Superior temporal gyrus (tissue), 1 donor: ENCODE measurements at regions not wholly inside any gene's neighbourhood (a gene's known extent, or its start where the extent isn't known, plus 50 kb on each side); places are given as distances from the start of the nearest gene placed in this dataset.
"Not testable (repeated sequence)": the region's sequence is repeated elsewhere in the genome, so short reads cannot be mapped to it uniquely, and the experiment has no call there.

ENCODE experiments used
- DNase-seq: peaks from one replicate; pipeline ENCODE4 v3.0.0-alpha.2; 2016; ENCODE audit errors: extremely low spot score

- no peak for DNase-seq
These were observed 193.5 kb upstream of the EYA4 start for GRCh38 chr6:133047706-133048105.

DNA sequence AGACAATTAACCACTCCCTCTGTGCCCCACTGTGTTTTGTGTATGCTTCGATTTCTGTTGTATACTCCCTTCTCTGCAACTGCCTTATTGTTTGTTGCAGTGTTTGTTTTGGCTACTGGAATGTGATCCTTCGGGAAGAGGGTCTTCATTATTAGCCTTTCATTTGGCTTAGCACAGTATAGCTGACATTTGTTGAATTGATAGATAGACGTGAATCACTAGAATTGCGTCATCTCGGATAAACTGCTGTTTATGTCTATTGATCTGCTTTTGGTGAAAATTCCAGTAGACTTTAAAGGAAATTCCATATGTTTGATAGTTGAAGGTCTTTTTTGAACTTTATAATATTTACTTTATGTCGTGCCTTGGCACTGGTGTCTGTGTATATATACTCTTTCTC, 189.9 kb upstream of the EYA4 start:
- DNase-seq: no peak

- DNase-seq: no peak
These were observed 188.7 kb upstream of the EYA4 start for GRCh38 chr6:133052465-133052864.

DNA sequence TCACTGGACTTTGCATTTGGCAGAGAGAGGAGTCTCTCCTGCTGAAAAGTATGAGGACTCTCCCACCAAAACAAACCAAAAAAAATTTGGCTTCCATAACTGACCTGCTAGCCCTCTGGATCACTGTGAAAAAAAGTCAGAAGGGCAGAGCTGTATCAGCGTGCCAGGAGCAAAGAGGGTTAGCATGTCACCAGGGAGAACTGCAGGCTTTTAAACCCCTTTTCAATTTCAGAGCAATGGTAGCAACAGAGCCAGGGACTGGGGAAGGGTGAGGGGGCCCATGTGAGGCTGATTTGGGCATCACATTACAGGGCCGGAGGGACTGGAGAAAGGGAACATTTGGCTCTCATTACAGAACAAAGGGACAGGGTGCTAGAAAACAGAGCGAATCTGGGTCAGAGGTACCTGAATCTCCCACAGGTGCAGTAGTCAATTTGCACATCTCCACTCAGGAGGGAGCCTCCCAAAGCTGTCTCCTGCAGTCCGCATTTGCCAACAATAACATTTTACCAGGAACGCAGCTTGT, 185.7 kb upstream of the EYA4 start:
- no peak for DNase-seq

DNA sequence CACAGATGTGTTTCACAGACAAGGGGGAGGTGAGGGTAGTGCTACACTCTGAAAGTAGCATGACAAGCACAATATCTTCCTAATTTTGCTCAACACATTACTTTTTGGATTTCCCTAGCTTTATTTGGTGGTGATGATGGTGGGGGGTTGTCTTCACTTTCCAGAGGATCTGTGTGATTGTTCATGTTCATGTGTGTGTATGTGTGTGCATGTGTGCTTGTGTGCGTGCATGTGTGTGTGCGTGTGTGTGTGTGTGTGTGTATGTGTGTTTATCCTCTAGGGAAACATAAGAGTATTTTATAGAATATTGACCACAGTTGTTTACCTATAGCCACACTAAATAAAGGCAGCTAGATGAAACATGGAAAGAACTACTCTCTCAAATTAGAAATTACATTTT, 183.8 kb upstream of the EYA4 start:
- no peak for DNase-seq

DNA sequence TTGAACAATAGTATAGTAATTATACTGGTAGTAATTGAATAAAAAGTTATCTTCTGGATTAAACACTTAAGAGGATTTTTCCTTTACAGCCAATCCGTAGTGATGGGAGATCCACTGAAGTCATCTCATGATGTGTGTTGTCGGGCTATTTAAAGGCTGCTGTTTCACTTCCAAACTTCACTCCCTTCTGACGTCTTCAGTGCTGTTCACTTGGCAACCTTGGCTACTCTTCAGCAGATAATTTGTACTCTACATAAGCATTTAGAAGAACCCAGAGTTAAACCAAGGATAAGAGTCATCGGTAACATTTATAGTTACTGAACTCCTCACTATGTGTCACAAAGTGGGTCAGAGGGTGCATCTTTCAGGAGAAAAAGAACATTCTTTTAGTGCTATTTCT, 179.1 kb upstream of the EYA4 start:
- peak; percentile 18 for DNase-seq

- no peak for DNase-seq
These were observed 178.4 kb upstream of the EYA4 start for GRCh38 chr6:133062696-133063306.

DNA sequence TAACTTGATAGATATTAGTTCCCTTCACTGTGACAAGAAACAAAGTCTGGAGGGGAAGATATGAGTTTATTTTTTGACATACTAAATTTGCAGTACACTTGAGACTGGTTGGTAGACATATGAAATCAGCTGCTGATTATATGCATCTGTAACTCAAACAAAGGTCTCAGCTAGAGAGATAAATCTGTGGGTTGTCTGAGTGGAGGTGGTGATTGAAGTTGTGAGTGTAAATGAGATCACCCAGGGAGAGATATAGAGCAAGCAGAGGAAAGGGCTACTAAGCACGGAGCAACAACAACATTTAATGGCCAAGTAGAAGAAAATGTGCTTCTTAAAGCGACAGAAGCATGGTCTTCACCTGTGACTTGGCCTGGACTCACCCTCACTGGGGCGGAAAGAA, 173.2 kb upstream of the EYA4 start:
- DNase-seq: no peak

DNA sequence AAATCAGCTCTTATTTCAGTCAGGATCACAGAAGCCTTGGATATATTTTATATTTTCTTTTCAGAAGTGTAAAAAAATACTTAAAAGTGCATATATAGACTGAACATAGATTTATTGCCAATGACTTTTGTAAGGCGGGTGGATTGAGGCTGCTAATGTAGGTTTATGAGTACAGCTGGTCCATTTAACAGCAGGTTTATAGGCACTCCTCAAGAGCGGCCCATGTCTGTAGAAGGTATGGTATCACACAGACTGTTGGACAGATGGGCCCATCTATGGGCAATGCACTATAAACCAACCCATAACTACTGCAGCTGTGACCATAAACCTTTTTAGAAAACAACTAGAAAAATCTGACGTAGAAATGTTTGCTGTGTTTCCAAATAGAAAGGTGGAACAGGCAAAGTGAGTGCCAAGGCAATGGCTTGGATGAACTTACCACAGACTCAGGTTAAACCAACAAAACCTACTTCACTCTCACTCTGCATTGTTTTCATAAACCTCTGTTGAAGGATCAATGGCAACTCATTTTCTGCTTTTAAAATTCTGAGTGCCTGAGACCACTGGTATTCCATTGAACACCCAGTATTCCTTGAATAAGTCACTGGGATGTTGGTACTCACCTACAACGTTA, 170.6 kb upstream of the EYA4 start:
- no peak for DNase-seq

DNA sequence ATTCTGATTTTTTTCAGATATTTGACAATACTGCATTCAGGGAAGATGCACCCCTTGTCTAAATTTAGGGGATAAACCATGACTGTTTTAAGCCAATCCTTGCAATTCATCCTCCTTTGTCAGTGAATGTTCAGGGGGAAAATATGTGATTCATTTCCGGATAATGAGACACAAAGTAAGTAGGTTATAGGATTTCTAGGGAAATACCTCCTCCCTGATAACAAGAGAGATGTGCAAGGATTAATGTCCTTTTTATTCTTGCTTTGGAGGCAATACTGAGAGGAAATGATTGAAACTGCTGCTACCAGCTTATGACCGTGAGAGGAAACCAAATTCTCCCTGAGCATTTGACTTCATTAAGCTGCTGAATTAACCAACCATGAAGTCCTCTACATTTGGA, 161.3 kb upstream of the EYA4 start:
- DNase-seq: no peak

- no peak for DNase-seq
These were observed 157.7 kb upstream of the EYA4 start for GRCh38 chr6:133083248-133083967.

DNA sequence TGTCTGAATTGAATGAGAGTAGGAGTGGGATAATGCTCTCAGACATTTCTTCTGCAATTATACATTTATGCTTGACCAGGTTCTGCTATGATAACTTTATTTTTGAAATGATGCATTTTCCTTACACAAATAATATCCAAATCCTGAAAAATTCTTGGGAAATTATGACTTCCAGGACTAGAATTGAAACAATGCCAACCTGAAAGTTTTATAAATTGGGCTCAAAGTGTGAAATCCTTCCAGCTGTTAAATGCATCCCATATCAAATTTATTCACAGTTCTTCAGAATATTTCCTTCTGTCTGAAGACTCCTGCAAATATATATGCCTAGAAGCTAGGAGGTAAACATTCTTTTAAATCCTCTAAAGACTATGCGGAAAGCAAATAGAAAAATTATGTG, 155.7 kb upstream of the EYA4 start:
- no peak for DNase-seq

- no peak for DNase-seq
These were observed 155.3 kb upstream of the EYA4 start for GRCh38 chr6:133085896-133086295.

- DNase-seq: no peak
These were observed 152.0 kb upstream of the EYA4 start for GRCh38 chr6:133088931-133089695.

DNA sequence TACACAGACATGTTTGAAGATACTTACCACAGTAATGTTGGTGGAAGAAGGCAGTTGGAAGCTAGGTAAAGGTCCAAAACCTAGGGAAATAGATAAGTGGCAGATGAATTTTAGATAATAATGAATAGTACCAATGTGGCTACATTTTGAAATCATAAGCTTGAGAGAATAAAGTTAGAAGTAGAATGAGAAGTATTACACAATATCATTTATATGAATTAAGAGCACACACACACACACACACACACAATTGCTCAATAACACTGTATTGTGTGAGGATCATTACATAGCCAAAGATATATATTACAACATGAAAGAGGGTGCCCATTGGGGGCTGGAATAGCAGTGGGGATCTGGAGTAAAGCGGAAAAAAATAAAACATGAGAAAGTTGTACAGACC, 149.0 kb upstream of the EYA4 start:
- DNase-seq: no peak

DNA sequence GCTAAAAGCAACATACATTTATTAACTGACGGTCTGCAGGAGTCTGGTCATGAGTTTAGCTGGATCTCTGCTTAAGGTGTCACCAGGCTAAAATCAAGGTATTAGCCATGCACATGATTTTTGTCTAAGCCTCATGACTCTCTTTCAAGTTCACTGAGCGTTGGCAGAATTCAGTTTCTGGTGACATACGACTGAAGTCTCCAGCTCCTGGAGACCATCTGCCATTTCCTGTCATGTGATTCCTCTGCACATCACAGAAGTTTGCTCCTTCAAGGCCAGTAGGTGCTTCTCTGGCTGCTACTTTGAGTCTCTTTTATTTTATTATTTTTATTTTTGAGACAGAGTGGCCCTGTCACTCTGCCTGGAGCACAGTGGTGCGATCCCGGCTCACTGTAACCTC, 148.4 kb upstream of the EYA4 start:
- no peak for DNase-seq

GRCh38 chr6:133093211-133093610, 147.9 kb upstream of the EYA4 start:
- DNase-seq: not testable (repeated sequence)

- DNase-seq: peak; percentile 94
These were observed 147.2 kb upstream of the EYA4 start for GRCh38 chr6:133093956-133094355.

- DNase-seq: no peak
These were observed 143.9 kb upstream of the EYA4 start for GRCh38 chr6:133097208-133097607.

DNA sequence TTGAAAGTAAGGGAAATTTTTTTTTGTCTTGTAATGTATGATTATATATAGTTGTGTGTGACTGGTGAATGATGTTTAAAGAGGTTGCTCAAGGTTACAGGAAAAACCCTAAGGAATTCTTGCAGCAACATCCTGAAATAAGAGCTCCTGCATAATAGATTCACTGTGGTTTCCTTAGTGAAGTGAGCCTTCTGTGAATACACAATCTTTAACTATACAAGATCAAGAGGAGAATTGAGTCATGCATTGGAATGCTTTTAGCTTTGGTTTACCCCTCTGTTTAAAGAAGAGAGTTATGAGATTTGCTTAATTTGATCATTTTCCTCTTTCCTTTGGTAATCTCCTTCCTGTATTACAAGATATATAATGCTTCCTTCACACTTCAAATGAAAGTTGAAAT, 141.6 kb upstream of the EYA4 start:
- no peak for DNase-seq

DNA sequence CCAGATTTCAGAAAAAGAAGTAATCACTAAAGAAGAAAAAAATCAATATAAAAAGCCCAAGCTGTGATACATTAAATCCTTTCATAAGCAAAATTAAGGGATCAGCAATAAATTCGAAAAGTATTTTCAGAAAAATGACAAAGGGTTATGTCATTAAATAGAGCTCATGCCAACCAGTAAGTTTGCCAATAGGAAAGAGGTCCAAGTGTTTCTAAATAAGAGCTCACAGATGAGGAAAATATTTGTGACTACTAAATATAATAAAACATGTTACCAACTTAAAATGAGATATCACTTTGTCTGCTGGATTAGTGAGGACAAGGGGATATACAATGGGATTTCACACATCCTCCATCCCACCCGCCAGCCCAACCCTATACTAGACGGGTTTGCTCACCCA, 140.3 kb upstream of the EYA4 start:
- no peak for DNase-seq

- no peak for DNase-seq
These were observed 139.4 kb upstream of the EYA4 start for GRCh38 chr6:133101790-133102189.
